Spleen (tissue), 11 donors: ENCODE measurements at regions not wholly inside any gene's neighbourhood (a gene's known extent, or its start where the extent isn't known, plus 50 kb on each side); places are given as distances from the start of the nearest gene placed in this dataset.

ENCODE experiments used
- DNase-seq: peaks from one replicate; pipeline ENCODE4 v3.0.0-alpha.2; 2020
- H3K27ac ChIP-seq, 8 donors: fragments of 200-600 bp; sonication (generic) in 7 of 8; 1 replicate in 4 of 8; 2 replicates in 4 of 8; pipeline versions ENCODE4 v1.5.0 to v1.8.0; 2016 to 2021; ENCODE audit warnings: inconsistent platforms in 4 of 8, mild to moderate bottlenecking in 4 of 8, moderate library complexity in 1 of 8
- H3K27me3 ChIP-seq, 7 donors: fragments of 200-600 bp; sonication (generic) in 6 of 7; replicated peaks in 1 of 7; 1 replicate in 4 of 7; 2 replicates in 3 of 7; pipeline versions ENCODE4 v1.5.0 to v1.8.0; 2016 to 2021; ENCODE audit warnings: inconsistent platforms in 3 of 7, mild to moderate bottlenecking in 1 of 7
- H3K36me3 ChIP-seq, 6 donors: fragments of 200-600 bp; sonication (generic) in 5 of 6; 1 replicate in 4 of 6; 2 replicates in 2 of 6; pipeline versions ENCODE4 v1.5.0 to v1.8.0; 2016 to 2021; ENCODE audit warnings: inconsistent platforms in 2 of 6
- H3K4me1 ChIP-seq, 6 donors: fragments of 200-600 bp; sonication (generic) in 5 of 6; 1 replicate in 3 of 6; 2 replicates in 3 of 6; pipeline versions ENCODE4 v1.5.0 to v1.8.0; 2016 to 2021; ENCODE audit warnings: inconsistent platforms in 3 of 6
- H3K4me3 ChIP-seq, 8 donors: fragments of 200-600 bp; sonication (generic) in 7 of 8; 1 replicate in 4 of 8; 2 replicates in 4 of 8; pipeline versions ENCODE4 v1.5.0 to v1.8.0; 2016 to 2021; ENCODE audit warnings: inconsistent platforms in 4 of 8, mild to moderate bottlenecking in 4 of 8, moderate library complexity in 2 of 8
- H3K9me3 ChIP-seq, 8 donors: fragments of 200-600 bp; sonication (generic) in 7 of 8; 1 replicate in 4 of 8; 2 replicates in 4 of 8; pipeline versions ENCODE4 v1.5.0 to v1.8.0; 2016 to 2021; ENCODE audit warnings: inconsistent platforms in 4 of 8
- POLR2A ChIP-seq, 3 donors: fragments of 450-650 bp; IDR thresholded peaks; one replicate each; pipeline ENCODE4 v1.5.1; 2017; ENCODE audit warnings: antibody characterized with exemption in 3 of 3, mild to moderate bottlenecking in 1 of 3
- POLR2AphosphoS5 ChIP-seq, 3 donors: sonication (generic); formaldehyde crosslinking; IDR thresholded peaks; one replicate each; pipeline ENCODE4 v1.5.1; 2017; ENCODE audit warnings: antibody characterized with exemption in 3 of 3
- whole genome bisulfite sequencing, 5 donors: extraction: QIAGEN DNeasy Blood & Tissue Kit in 3 of 5; methylation state at CpG; one replicate each; pipeline versions ENCODE4 v1.1.5 to v1.1.7; 2013 to 2018; 5-methylcytosine and 5-hydroxymethylcytosine counted together
- intact Hi-C: fragments of 100-400 bp; cut with DNase I; formaldehyde crosslinking; loops from one replicate; pipeline ENCODE4 v1.15.0; 2023; ENCODE audit warnings: low total_unique reads
- TF ChIP-seq, protein P1 (sequence below), 11 experiments: fragments of 200-600 bp in 7 of 11; fragments of 450-650 bp in 4 of 11; sonication (generic) in 4 of 11; IDR thresholded peaks in 8 of 11; conservative IDR thresholded peaks in 3 of 11; 1 replicate in 7 of 11; 2 replicates in 4 of 11; pipeline versions ENCODE4 v1.4.0 to v1.8.0; 2016 to 2021; ENCODE audit warnings: antibody characterized with exemption in 11 of 11, inconsistent platforms in 4 of 11, mild to moderate bottlenecking in 1 of 11
- donor health status: healthy with polysubstance abuse.
- donor health status: DM: no; HTN: no; CAD: no; lungs with moderate emphysema.
- donor health status: DM: no; HTN: no; CAD: no.
- donor health status: Bipolar disorder and iron deficiency.
- donor health status: healthy.
- donor health status: DM: no; HTN: no; CAD: no.
- donor health status: DM: yes; HTN: yes; CAD: no.

DNA sequence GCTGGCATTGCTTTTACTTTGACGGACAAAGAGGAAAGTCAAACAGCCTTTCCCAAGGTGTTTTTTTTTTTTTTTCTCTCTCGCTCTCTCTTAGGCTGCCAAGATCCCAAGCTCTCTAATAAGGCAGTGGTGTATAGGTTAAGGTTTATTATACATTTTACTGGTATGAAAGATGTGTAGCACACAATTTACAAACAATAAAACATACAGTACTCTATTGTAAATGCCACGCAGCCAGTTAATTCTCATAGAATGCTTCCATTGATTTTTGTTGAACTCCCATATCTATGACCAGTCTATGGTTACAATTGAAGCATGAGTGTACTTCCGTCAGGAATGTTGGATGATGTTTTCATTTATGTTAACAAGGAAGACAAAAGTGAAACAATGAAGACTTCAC, 106.4 kb upstream of the GSC start:
- H3K4me1 ChIP-seq, result peaks cover 0 to 13% (median 0%) of the 10 kb centered on the region in 6 donors
- no peaks in the 10 kb centered on the region for H3K36me3 ChIP-seq
- H3K4me3 ChIP-seq, result no peak overlapping the region
- TF ChIP-seq, protein P1, sequence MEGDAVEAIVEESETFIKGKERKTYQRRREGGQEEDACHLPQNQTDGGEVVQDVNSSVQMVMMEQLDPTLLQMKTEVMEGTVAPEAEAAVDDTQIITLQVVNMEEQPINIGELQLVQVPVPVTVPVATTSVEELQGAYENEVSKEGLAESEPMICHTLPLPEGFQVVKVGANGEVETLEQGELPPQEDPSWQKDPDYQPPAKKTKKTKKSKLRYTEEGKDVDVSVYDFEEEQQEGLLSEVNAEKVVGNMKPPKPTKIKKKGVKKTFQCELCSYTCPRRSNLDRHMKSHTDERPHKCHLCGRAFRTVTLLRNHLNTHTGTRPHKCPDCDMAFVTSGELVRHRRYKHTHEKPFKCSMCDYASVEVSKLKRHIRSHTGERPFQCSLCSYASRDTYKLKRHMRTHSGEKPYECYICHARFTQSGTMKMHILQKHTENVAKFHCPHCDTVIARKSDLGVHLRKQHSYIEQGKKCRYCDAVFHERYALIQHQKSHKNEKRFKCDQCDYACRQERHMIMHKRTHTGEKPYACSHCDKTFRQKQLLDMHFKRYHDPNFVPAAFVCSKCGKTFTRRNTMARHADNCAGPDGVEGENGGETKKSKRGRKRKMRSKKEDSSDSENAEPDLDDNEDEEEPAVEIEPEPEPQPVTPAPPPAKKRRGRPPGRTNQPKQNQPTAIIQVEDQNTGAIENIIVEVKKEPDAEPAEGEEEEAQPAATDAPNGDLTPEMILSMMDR (IDR thresholded peaks at IDR 0.05 in 8 of 11, conservative IDR thresholded peaks at IDR 0.05 in 3 of 11), result no peak
- TF ChIP-seq POLR2A (IDR thresholded peaks at IDR 0.05), result no peak
- WGBS, 5 donors, result 59 to 81% (median 61%) methylated on average over 4 of the region's 4 CpGs
- intact Hi-C loops, result no loop called here
- H3K27ac ChIP-seq, result no peak overlapping the region
- H3K27me3 ChIP-seq, result peaks cover 0 to 42% (median 0%) of the 10 kb centered on the region in 7 donors
- no peaks in the 10 kb centered on the region for H3K9me3 ChIP-seq
- DNase-seq, result no peak

DNA sequence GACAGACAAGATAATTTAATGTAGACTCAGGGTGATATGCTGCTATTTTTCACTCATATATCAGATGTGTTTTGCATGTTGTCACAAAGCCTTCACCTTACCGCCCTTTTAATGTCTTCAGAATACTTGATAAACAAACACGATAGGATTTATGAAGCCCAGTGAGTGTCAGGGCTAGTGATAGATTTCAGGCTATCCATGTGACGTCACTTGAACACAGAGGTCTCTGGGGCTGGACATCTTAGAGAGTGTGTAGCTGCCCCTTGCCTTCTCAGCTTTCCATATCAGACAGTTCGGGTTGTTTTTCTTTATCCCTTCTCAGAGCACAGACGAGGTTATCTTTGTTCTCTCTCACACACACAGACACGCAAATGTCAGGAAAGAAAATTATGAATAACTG, 105.3 kb upstream of the GSC start:
- no peak for TF ChIP-seq POLR2AphosphoS5 (IDR thresholded peaks at IDR 0.05)
- TF ChIP-seq, protein P1 (IDR thresholded peaks at IDR 0.05 in 8 of 11, conservative IDR thresholded peaks at IDR 0.05 in 3 of 11), result no peak
- no peak for TF ChIP-seq POLR2A (IDR thresholded peaks at IDR 0.05)
- Histone ChIP-seq H3K4me1 (peaks cover 0 to 13% (median 0%) of the 10 kb centered on the region in 6 donors), H3K27ac (no peak overlapping the region), H3K4me3 (no peak overlapping the region), H3K9me3 (no peaks in the 10 kb centered on the region), H3K27me3 (peaks cover 0 to 42% (median 0%) of the 10 kb centered on the region in 7 donors), H3K36me3 (no peaks in the 10 kb centered on the region)
- intact Hi-C loops, result no loop called here
- 62 to 75% (median 71%) methylated on average over 6 of the region's 6 CpGs for WGBS, 5 donors
- no peak for DNase-seq

DNA sequence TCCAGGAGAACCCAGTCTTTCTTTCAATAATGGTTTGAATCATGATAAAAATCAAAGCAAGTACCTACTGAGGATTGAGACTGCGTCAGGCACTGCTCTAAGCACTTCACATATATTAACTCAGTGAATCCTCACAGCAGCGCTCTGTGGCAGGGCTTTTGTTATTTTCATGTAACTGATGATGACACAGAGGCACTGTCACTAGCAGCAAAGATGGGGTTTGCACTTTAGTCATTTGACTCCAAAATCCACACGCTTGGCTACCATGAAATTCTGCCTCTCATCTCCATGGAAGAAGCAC, 98.8 kb upstream of the GSC start:
- Histone ChIP-seq H3K4me3 (no peak overlapping the region), H3K27me3 (peaks cover 0 to 57% (median 7%) of the 10 kb centered on the region in 7 donors), H3K36me3 (no peaks in the 10 kb centered on the region), H3K4me1 (no peaks in the 10 kb centered on the region), H3K27ac (no peak overlapping the region), H3K9me3 (no peaks in the 10 kb centered on the region)
- TF ChIP-seq, protein P1 (IDR thresholded peaks at IDR 0.05 in 8 of 11, conservative IDR thresholded peaks at IDR 0.05 in 3 of 11), result no peak
- TF ChIP-seq POLR2A (IDR thresholded peaks at IDR 0.05) (no peak), POLR2AphosphoS5 (IDR thresholded peaks at IDR 0.05) (no peak)
- intact Hi-C loops, result no loop called here
- no peak for DNase-seq
- 73 to 87% (median 86%) methylated on average over 3 of the region's 3 CpGs for WGBS, 5 donors

DNA sequence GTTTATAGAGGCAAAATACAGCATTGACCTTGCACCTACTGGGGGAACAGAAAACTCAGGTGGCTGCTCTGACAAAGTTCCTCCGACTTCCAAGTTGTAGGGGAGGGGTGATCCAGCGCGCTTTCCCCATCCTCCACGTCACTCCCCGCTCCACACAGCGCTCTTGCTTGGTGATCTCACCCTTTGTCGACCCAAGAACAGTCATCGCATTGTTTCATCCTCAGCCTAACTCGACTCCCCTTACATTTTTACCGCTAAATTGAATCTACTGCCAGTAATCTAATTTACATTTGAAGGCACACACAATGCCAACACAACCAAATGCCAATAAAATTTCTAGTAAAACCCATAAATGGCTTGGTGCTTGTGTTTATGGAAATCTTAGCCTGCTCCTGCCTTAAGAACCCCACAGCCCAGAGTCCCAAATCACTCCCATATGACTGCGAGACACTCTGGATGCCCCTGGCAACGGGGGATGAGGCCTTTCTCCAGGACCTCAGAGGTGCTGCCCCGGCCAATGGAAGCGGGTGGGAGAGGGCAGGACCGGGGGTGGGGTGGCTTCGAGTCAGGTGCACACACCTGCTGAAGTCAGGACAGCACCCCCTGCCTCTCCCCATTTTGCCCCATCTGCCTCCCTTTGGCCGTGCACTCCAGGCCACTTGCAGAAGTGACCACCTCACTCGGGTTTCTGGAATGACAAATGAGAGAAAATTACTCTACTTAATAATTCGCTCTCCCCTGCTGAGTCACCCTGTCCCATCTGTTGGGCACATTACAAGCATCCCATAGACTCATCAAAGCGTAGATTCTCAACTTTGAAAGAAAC, 98.2 kb upstream of the GSC start:
- Histone ChIP-seq H3K27me3 (peaks cover 0 to 57% (median 7%) of the 10 kb centered on the region in 7 donors), H3K4me1 (no peaks in the 10 kb centered on the region), H3K9me3 (no peaks in the 10 kb centered on the region), H3K36me3 (no peaks in the 10 kb centered on the region), H3K27ac (no peak overlapping the region), H3K4me3 (no peak overlapping the region)
- no peak for TF ChIP-seq POLR2A (IDR thresholded peaks at IDR 0.05)
- TF ChIP-seq, protein P1 (IDR thresholded peaks at IDR 0.05 in 8 of 11, conservative IDR thresholded peaks at IDR 0.05 in 3 of 11), result no peak
- TF ChIP-seq POLR2AphosphoS5 (IDR thresholded peaks at IDR 0.05), result no peak
- WGBS, 5 donors, result 55 to 73% (median 63%) methylated on average over 20 of the region's 20 CpGs
- intact Hi-C loops, result no loop called here
- no peak for DNase-seq
